ENCODE measurements at regions not wholly inside any gene's neighbourhood (a gene's known extent, or its start where the extent isn't known, plus 50 kb on each side); places are given as distances from the start of the nearest gene placed in this dataset.

- FAIRE-seq (no peak), DNase-seq (ENCODE audit: insufficient read length, low spot score) (no peak)
These were observed 131.0 kb upstream of the CSF3R start for GRCh38 chr1:36613721-36614120.

GRCh38 chr1:36612881-36613280 lies 130.2 kb upstream of the CSF3R start:
- FAIRE-seq (no peak), DNase-seq (ENCODE audit: insufficient read length, low spot score) (no peak)

- DNase-seq (ENCODE audit: insufficient read length, low spot score) (no peak), FAIRE-seq (no peak)
These were observed 129.4 kb upstream of the CSF3R start for GRCh38 chr1:36612121-36612520.

- FAIRE-seq (peak; percentile 90), DNase-seq (ENCODE audit: insufficient read length, low spot score) (peak; percentile 67)
These were observed 126.7 kb upstream of the CSF3R start for GRCh38 chr1:36609241-36610027.

GRCh38 chr1:36608272-36608671 lies 125.6 kb upstream of the CSF3R start:
- DNase-seq (ENCODE audit: insufficient read length, low spot score) (no peak), FAIRE-seq (no peak)

- DNase-seq (ENCODE audit: insufficient read length, low spot score), result no peak
- FAIRE-seq, result no peak
These were observed 124.5 kb upstream of the CSF3R start for GRCh38 chr1:36607263-36607651.

- DNase-seq (ENCODE audit: insufficient read length, low spot score) (no peak), FAIRE-seq (no peak)
These were observed 124.0 kb upstream of the CSF3R start for GRCh38 chr1:36606641-36607262.

GRCh38 chr1:36605942-36606640 lies 123.4 kb upstream of the CSF3R start:
- FAIRE-seq, result no peak
- no peak for DNase-seq (ENCODE audit: insufficient read length, low spot score)

- FAIRE-seq (no peak), DNase-seq (ENCODE audit: insufficient read length, low spot score) (no peak)
These were observed 120.7 kb upstream of the CSF3R start for GRCh38 chr1:36603461-36603860.

- DNase-seq (ENCODE audit: insufficient read length, low spot score) (no peak), FAIRE-seq (no peak)
These were observed 119.5 kb upstream of the CSF3R start for GRCh38 chr1:36602184-36602583.

- FAIRE-seq, result no peak
- no peak for DNase-seq (ENCODE audit: insufficient read length, low spot score)
These were observed 117.1 kb upstream of the CSF3R start for GRCh38 chr1:36599828-36600227.

GRCh38 chr1:36597514-36597913 lies 114.8 kb upstream of the CSF3R start:
- no peak for FAIRE-seq
- no peak for DNase-seq (ENCODE audit: insufficient read length, low spot score)

GRCh38 chr1:36595921-36596320 lies 113.2 kb upstream of the CSF3R start:
- FAIRE-seq, result no peak
- DNase-seq (ENCODE audit: insufficient read length, low spot score), result no peak

GRCh38 chr1:36595349-36595748 lies 112.6 kb upstream of the CSF3R start:
- FAIRE-seq, result no peak
- DNase-seq (ENCODE audit: insufficient read length, low spot score), result no peak

- DNase-seq (ENCODE audit: insufficient read length, low spot score), result no peak
- FAIRE-seq, result no peak
These were observed 111.3 kb upstream of the CSF3R start for GRCh38 chr1:36594023-36594422.

GRCh38 chr1:36591278-36591677 lies 108.6 kb upstream of the CSF3R start:
- FAIRE-seq, result peak; percentile 48

GRCh38 chr1:36590771-36591170 lies 108.1 kb upstream of the CSF3R start:
- DNase-seq (ENCODE audit: insufficient read length, low spot score), result no peak
- no peak for FAIRE-seq

More at GRCh38 chr1:36591278-36591677, 108.6 kb upstream of the CSF3R start:
- DNase-seq (ENCODE audit: insufficient read length, low spot score), result no peak

- no peak for FAIRE-seq
These were observed 107.6 kb upstream of the CSF3R start for GRCh38 chr1:36590264-36590663.

GRCh38 chr1:36588972-36589371 lies 106.3 kb upstream of the CSF3R start:
- DNase-seq (ENCODE audit: insufficient read length, low spot score), result no peak
- no peak for FAIRE-seq

More at GRCh38 chr1:36590264-36590663, 107.6 kb upstream of the CSF3R start:
- DNase-seq (ENCODE audit: insufficient read length, low spot score), result no peak

- DNase-seq (ENCODE audit: insufficient read length, low spot score), result no peak
- no peak for FAIRE-seq
These were observed 103.1 kb upstream of the CSF3R start for GRCh38 chr1:36585569-36586548.

Measured in GM19239 (cell line).